ENCODE measurements at regions not wholly inside any gene's neighbourhood (a gene's known extent, or its start where the extent isn't known, plus 50 kb on each side); places are given as distances from the start of the nearest gene placed in this dataset.

DNA sequence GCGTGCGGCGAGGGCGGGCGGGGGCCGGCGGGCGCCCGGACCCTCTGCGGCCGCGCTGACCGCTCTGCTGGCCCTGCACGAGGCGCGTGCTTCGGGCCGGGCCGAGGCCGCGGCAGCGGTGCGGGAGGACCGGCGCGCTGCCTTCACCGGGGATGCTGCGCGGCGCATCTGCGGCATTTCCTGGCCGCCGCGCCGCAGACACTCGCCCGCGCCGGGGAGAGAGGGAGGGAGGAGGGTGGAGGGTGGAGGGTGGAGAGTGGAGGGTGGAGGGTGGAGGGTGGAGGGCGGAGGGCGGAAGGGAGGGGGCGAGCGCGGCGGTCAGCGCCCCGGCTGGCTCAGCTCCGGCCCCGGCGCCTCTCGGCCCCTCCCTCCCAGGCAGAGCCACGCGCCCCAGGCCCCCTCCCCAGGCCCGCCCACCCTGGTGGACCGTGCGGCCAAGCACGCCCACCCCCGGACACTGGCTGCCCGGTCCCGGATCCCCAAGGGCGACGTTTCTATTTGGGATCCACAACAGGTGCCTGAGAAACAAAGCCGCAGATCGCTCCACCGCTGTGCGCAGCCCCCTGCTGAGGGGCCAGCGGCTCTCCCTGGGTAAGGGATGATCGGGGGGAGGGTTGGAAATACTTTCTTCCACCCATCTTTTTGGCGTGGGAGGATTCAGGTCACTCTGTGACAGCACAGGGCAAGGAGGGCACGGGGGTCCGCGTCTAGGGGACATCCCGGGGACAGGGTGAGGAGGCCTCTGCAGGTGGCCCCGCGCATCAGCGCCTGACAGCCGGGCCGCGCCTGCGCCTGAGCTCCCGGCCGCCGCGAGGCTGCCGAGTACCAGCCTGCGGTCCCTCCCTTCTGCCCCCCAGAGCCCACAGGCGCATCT, 111.2 kb upstream of the BEND6 start:
- DNase-seq (ENCODE audit: low read depth) = peak; percentile 63
- no peak for FAIRE-seq
- Mint-ChIP-seq H3K27ac (ENCODE audit: unreplicated experiment) (no peak overlapping the region), H3K9me3 (ENCODE audit: unreplicated experiment) (no peaks in the 10 kb centered on the region), H3K36me3 (ENCODE audit: low read depth, unreplicated experiment) (peaks cover 2% of the 10 kb centered on the region), H3K4me3 (ENCODE audit: unreplicated experiment) (peak overlapping the region; percentile 84), H3K4me1 (ENCODE audit: low read depth, unreplicated experiment) (peaks cover 26% of the 10 kb centered on the region), H3K27me3 (ENCODE audit: low read depth, unreplicated experiment) (no peaks in the 10 kb centered on the region)
- no peaks in the 10 kb centered on the region for H3K9me3 ChIP-seq (ENCODE audit: insufficient read depth, low read depth, low read length)
- H3K9ac ChIP-seq (ENCODE audit: low read length) = peak overlapping the region; percentile 98
- H3K27ac ChIP-seq (ENCODE audit: low read depth, low read length) = peak overlapping the region; percentile 89
- H3K4me2 ChIP-seq (ENCODE audit: low read length) = peak overlapping the region; percentile 97
- H3K4me1 ChIP-seq (ENCODE audit: insufficient read depth, low read length) = peaks cover 10% of the 10 kb centered on the region
- peaks cover 94% of the 10 kb centered on the region for H3K79me2 ChIP-seq (ENCODE audit: insufficient read depth, low read length)
- TF ChIP-seq, protein P1, sequence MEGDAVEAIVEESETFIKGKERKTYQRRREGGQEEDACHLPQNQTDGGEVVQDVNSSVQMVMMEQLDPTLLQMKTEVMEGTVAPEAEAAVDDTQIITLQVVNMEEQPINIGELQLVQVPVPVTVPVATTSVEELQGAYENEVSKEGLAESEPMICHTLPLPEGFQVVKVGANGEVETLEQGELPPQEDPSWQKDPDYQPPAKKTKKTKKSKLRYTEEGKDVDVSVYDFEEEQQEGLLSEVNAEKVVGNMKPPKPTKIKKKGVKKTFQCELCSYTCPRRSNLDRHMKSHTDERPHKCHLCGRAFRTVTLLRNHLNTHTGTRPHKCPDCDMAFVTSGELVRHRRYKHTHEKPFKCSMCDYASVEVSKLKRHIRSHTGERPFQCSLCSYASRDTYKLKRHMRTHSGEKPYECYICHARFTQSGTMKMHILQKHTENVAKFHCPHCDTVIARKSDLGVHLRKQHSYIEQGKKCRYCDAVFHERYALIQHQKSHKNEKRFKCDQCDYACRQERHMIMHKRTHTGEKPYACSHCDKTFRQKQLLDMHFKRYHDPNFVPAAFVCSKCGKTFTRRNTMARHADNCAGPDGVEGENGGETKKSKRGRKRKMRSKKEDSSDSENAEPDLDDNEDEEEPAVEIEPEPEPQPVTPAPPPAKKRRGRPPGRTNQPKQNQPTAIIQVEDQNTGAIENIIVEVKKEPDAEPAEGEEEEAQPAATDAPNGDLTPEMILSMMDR (IDR thresholded peaks at IDR 0.05; ENCODE audit: insufficient read depth, low read depth, low read length) = no peak
- TF ChIP-seq EZH2 (IDR thresholded peaks at IDR 0.05; ENCODE audit: insufficient read depth, low read length) = no peak
- H4K20me1 ChIP-seq (ENCODE audit: insufficient read depth, low read length) = peaks cover 35% of the 10 kb centered on the region
- H3K27me3 ChIP-seq (ENCODE audit: insufficient read depth, low read length) = no peaks in the 10 kb centered on the region
- H3K36me3 ChIP-seq (ENCODE audit: insufficient read depth, low read length) = no peaks in the 10 kb centered on the region
- peak overlapping the region; percentile 97 for H3K4me3 ChIP-seq (ENCODE audit: insufficient read depth, low read depth, low read length)
- H2AFZ ChIP-seq (ENCODE audit: low read depth, low read length) = peak overlapping the region; percentile 11

DNA sequence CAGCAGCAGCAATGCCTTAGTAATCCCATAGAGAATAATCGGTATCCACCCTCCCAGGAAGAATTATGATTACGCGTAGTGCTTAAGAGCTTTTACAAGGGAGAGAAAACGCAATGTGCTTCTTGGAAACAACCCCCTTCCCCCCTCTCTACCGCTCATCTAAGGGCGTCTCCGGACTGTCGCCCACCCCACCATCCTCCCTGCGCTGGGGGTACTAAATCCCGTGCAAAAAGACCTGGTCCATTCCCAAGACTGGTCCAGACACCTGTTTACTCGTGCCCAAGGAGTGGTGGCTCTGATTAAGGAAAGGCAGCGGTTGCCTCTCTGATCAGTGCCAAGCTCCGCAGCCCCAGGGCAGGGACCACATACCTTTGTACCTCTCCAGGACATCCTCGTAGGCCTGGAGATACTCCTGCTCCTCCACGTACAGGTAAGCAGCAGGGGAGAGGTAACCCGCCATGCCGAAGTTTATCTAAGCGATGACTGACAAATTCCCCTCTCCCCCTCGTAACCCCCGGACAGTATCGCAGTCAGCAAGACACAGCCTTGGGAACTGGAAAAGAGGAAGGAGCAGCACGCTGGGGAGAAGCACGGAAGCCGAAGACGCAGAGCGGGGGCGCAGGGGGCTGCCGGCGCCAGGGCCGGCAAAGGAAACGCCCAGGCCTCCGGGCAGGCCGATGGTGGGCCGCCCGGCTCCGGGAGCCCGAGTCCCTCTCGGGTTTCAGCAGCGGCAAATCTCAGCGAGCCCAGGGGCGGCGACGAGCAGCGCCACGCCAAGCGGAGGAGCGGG, 112.0 kb upstream of the BEND6 start:
- Mint-ChIP-seq H3K4me1 (ENCODE audit: low read depth, unreplicated experiment) (peaks cover 30% of the 10 kb centered on the region), H3K9me3 (ENCODE audit: unreplicated experiment) (no peaks in the 10 kb centered on the region), H3K36me3 (ENCODE audit: low read depth, unreplicated experiment) (peaks cover 2% of the 10 kb centered on the region), H3K4me3 (ENCODE audit: unreplicated experiment) (peak overlapping the region; percentile 98), H3K27ac (ENCODE audit: unreplicated experiment) (peak overlapping the region; percentile 94), H3K27me3 (ENCODE audit: low read depth, unreplicated experiment) (no peaks in the 10 kb centered on the region)
- no peaks in the 10 kb centered on the region for H3K36me3 ChIP-seq (ENCODE audit: insufficient read depth, low read length)
- peaks cover 41% of the 10 kb centered on the region for H4K20me1 ChIP-seq (ENCODE audit: insufficient read depth, low read length)
- H3K4me1 ChIP-seq (ENCODE audit: insufficient read depth, low read length) = peaks cover 10% of the 10 kb centered on the region
- H3K27me3 ChIP-seq (ENCODE audit: insufficient read depth, low read length) = no peaks in the 10 kb centered on the region
- H3K9ac ChIP-seq (ENCODE audit: low read length) = peak overlapping the region; percentile 98
- TF ChIP-seq EZH2 (IDR thresholded peaks at IDR 0.05; ENCODE audit: insufficient read depth, low read length) = no peak
- TF ChIP-seq, protein P1 (IDR thresholded peaks at IDR 0.05; ENCODE audit: insufficient read depth, low read depth, low read length) = no peak
- peaks cover 94% of the 10 kb centered on the region for H3K79me2 ChIP-seq (ENCODE audit: insufficient read depth, low read length)
- H3K4me2 ChIP-seq (ENCODE audit: low read length) = peak overlapping the region; percentile 97
- peak overlapping the region; percentile 89 for H3K27ac ChIP-seq (ENCODE audit: low read depth, low read length)
- FAIRE-seq = no peak
- H2AFZ ChIP-seq (ENCODE audit: low read depth, low read length) = peak overlapping the region; percentile 25
- H3K9me3 ChIP-seq (ENCODE audit: insufficient read depth, low read depth, low read length) = no peaks in the 10 kb centered on the region
- peak; percentile 57 for DNase-seq (ENCODE audit: low read depth)
- H3K4me3 ChIP-seq (ENCODE audit: insufficient read depth, low read depth, low read length) = peak overlapping the region; percentile 97

All from astrocyte (in vitro differentiated cells and primary cell).